COLO829 (cell line): ENCODE measurements at regions not wholly inside any gene's neighbourhood (a gene's known extent, or its start where the extent isn't known, plus 50 kb on each side); places are given as distances from the start of the nearest gene placed in this dataset.
"Not testable (repeated sequence)": the region's sequence is repeated elsewhere in the genome, so short reads cannot be mapped to it uniquely, and the experiment has no call there.

ENCODE experiments used
- DNase-seq: peaks from one replicate; pipeline ENCODE4 v3.0.0; 2012; ENCODE audit warnings: low spot score

DNA sequence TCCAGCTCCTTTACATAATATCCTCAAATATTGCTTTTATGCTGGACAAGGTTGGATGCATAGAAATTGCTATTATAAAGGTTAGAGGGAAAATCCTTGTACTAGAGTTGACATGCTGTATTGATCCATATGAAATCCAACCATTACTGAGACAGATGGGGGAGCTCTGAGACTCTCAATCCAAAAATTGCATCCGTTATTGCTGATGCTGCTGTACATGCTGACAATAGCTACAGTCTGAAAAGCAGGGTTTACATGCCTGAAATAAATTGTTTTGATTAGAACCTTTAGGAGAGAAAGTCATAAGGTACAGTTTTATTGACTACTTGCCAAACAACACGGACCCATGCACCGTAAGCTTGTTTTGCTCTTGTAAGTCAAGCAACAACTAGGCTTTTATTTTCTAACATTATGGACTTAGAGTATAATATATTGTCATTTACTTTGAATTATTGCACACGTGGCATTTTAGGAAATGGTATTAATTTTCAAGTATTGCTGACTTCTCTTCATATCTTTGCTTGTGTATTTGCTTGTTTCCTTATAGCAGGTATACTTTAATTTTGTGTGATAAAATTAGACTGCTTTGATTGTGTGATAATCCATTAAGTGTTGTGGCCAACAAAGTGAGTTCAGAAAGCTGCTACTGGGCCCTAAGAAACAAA is 1365.2 kb downstream of the STIM2 start:
- no peak for DNase-seq

DNA sequence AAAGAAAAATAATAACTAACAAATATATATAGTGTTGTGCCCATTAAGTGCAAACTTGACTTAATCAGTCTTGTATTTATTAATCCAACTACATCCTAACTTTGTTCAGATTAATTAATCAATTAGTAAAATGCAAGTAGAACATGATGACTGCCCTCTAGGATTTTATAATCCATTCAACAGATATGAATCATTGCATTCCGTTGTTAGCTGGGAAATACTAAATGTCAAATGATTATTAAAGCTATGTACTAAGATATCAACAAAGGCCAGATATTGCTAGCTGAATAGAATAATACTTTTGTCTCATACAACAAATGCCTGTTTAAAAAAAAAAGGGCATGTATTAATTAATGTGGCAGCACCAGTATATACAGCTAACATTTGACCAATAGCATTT is 1366.3 kb downstream of the STIM2 start:
- no peak for DNase-seq

DNA sequence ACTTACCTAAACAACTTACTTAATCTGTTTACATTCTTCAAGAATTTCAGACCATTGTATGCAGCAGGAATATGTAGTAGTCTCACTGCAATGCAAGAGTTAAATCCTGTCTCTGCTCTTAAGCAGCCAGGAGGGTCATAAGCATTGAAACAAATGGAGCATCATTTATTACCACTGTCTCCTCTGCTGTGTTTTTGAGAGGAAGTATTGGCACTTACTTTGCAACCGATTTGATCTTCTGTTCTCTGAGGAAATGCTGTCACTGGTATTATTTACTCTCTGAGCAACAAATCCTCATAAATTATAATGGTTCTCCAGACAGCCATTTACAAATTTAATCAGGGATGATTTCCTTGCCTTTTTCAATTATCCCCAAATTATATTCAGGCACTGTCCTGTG is 1367.1 kb downstream of the STIM2 start:
- no peak for DNase-seq

DNA sequence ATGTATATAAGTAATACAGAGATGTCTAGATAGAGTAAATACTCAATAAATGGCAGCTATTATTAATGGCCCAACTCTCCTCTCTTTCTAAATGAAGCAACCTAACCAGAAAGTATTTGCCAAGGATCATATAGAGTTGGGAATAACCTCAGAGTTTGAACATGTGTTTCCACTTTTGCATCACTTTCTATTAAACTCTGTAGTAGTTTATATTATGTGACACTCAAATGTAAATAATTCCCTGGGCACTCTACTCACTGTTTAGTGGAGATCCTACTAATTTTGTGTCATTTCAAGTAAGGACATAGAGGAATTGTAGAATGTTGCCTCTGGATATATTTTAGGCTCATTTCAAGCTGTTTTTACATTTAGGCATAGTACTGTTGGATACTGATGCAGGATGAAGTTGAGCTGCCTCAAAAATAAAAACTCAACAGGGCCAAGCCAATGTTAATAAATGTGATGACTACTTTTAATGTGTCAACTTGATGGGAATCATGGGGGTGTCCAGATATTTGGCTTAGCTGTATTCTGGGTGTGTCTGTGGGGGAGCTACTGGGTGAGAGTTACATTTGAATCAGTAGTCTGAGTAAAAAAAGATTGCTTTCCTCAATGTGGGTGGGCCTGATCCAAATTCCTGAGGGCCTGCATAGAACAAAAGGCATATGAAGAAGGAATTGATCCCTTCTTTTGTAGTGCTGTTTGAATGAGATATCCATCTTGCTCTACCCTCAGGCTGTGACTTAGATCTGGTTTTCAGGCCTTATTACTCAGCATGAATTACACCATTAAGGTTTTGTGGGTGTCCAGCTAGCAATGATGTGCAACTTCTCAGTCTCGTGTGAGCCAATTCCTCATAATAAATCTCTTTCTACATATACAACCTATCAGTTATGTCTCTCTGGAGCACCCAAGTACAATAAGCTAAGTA is 1368.2 kb downstream of the STIM2 start:
- DNase-seq, result no peak

DNA sequence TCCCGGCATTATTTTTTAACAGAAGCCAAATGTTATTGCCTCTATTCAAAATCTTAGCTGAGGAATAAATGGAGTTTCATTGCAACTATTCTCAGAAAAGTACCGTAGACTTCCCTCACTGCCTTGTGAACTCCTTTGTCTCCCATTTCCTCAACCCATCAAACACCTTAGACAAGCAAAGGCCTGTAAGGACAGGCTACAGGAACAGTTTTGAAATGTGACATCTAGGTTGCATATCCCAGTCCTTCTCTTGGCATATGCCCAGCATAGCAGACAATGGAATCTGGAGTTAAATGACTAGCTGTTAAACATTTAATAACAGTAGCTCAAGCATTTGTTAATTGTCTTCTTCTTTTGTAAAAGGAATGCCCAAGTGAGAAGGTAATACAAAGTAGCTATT is 1371.7 kb downstream of the STIM2 start:
- no peak for DNase-seq

DNA sequence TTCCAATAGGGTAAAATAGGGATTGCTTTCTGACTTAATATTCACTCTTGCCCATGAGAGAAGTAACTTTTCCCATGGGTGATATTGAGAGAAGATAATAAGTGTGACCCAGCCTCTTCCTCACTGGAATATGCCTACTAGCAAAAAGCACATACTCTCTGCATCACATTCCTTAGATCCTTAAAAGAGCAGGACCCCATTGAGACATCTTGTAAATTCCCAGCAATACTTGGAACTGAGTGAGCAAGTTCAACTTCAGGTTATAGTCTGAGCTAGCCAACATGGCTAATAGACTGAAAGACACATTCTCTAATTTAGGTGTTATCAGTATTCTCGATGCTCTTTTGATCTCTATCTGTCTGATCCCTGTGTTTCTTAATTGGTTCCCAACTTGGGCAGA is 1372.3 kb downstream of the STIM2 start:
- DNase-seq, result no peak

DNA sequence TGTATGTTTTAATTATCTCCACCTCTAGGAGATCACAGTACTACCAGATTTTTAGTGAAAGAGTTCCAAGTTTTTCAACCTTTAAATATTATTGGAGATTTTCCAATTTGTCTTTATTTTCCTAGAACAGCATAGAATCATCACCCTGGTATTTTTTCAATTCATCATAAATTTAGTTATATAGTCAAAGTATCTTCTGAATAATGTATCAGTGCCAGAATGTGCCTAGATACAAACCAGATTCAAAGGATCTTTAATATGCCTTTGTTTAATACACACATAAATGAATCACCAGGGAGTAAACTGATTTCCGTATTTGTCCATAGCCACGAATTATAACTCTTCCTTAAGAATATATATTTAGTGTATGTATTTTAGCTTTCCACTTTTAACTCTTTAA is 1373.1 kb downstream of the STIM2 start:
- no peak for DNase-seq

DNA sequence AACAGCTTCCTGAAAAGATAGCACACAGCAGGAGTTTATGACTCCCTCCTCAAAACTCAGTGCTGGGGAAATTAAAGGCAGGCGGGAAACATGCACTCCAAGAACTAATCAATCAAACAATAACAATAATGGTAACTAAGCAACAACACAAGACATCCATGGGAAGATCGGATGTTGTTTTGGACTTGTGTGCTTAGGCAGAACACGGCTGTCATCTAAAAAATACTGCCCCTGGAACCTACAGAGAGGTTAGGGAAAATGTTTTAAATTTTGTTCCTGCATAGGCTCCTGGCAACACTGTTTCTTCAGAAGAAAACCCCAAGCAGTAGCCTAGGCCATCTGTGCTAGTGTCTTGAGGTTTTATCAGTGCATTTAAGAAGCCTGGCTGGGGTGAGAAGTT is 1378.2 kb downstream of the STIM2 start:
- DNase-seq, result no peak

DNA sequence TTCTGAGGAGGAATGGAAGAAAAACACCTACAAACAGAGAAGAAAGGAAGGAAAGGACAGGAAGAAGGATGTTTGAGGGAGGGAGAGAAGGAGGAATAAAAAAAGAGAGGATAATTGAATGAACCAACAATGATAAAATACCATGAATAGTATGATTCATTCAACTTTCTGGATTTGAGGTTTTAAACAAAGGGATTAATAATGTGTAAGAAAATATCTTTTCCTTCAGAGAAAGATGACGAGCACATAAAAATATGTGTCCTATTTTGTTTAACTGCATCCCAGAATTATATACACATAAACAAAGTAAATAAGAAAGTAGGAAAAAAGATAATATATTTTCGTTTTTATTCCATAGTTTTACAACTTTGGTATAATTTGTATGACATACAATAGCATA is 1380.4 kb downstream of the STIM2 start:
- no peak for DNase-seq

DNA sequence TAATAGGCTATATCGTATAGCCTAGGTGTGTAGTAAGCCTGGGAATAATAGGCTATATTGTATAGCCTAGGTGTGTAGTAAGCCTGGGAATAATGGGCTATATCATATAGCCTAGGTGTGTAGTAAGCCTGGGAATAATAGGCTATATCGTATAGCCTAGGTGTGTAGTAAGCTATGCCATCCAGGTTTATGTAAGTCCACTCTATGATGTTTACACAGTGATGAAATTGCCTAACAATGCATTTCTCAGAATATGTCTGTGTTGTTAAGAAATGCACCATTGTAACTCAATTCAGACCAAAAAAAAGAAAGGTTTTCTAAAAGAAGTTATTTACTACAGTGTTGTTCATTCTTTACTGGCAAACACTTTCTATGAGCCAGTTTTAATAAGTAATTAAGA is 1387.2 kb downstream of the STIM2 start:
- no peak for DNase-seq

DNA sequence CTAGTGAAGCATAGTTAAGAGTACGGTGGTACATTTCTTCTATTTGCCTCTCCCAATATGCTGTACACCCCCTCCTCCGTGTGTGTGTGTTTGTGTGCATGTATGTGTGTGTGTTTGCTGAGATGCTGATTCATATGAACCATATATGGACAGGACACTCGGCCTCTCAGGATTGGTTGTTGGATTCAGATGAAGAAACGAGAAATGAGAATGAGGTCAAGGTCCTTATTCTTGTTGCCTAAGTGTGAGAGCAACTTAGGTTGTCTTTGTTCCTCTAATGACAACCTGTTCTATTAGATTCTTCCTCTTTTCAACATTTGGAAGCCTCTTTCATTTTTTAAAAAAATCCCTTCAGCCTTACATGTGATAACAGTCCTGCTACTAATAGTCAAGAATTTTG is 1387.6 kb downstream of the STIM2 start:
- DNase-seq, result no peak

DNA sequence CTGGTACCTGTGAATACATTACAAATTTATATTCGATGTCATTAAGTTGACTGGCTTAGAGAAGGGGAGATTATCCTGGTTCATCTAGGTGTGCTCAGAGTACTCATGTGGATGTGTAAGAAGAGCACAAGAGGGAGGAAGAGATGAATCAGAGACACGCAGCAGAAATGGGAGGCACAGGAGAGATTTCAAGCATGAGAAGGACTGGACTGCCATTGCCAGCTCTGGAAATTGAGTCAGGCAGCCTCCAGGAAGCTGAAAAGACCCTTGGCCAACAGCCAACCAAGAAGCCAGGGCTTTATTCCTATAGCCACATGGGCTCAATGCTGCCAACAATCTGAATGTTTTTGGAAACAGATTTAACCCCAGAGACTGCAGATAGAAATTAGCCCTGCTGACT is 1390.0 kb downstream of the STIM2 start:
- DNase-seq, result no peak

DNA sequence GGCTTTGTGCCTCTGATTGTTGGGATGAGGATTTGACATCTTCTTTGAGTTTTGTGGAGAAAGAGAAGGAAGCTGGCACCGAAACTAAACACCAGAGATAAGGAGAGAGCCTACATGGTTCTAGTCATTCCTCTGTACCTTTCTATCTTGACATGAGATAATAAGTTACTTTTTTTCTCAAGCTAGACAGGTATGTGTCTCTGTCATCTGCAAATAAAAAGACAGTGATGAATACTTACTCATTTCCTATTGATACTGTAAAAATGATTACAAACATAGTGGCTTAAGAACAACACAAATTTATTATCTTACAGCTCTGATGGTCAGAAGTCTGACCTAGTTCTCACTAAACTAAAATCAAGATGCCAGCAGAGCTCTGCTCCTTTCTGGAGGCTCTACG is 1391.2 kb downstream of the STIM2 start:
- DNase-seq, result no peak

DNA sequence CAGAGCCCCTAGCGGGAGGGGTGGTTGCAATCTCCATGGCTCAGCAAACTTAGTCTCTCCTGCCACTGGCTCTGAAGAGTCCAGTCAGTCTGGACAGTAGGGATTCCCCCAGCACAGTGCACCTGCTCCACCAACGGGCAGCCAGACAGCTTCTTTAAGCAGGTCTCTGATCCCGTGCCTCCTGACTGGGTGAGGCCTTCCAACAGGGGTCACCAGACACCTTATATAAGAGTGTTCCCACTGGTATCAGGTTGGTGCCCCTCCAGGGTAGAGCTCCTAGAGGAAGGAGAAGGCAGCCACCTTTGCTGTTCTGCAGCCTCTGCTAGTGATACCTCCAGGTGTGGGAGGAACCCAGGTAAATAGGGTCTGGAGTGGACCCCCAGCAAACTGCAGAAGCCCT is 1393.4 kb downstream of the STIM2 start:
- DNase-seq, result no peak

DNA sequence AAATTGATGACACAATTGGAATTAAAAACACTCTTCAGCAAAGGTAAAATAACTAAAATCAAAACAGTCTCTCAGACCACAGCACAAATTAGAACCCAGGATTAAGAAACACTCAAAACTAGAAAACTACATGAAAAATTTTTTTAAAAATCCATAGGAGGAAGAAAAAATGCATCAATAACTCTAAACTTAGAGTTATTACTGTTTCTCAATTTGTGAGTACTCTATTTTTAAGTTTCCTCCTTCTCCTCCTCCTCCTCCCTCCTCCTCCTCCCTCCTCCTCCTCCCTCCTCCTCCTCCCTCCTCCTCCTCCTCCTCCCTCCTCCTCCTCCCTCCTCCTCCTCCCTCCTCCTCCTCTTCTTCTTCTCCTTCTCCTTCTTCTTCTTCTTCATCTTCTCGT is 1395.7 kb downstream of the STIM2 start:
- no peak for DNase-seq

DNA sequence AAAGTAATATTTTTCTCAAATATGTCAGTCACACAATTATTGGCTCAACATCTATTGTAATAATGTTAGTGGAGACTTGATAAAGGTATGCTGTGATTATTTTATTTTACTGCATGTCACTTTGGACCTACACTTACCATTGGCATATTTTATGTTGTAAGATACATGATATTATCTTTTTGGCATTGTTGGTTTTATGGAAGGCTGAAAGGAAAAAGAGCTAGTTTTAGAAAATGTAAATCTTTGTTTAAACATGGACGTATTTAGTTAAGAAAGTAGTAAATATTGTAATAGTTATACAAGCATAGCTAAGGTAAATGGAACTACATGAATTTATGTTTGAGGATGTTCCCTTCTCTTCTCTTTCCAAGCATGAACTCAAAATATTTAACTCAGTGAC is 1399.3 kb downstream of the STIM2 start:
- no peak for DNase-seq

DNA sequence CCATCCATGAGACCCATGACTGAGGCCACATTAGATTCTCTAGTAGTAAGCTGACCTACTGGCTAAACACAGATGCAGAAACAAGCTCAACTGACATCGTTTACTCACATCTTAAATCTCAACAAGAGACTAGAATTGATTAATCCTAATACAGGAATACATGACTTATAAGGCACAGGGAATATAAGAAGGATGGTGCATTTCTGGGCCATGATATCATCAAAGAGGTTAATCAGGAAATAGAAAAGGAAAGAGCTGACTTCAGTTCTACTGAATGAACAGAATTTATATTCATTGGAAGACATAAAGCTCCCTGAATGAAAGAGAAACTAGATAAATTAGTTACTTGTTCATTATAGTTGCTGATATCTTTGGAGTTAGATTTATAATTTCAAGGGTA is 1406.5 kb downstream of the STIM2 start:
- DNase-seq, result peak; percentile 9

DNA sequence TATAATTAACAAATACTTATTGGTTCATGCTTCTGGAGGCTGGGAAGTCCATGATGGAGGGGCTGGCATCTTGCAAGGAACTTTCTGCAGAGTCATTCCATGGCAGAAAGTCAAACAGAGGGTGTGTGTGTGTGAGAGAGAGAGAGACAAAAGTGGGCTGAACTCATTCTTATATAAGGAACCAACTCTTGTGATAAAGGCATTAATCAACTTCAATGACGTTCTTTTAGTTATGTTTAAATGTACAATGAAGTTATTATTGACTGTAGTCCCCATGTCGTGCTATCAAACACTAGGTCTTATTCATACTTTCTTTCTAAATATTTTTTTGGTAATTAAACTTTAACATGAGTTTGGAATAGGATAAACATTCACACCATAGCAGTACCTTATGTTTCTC is 1408.8 kb downstream of the STIM2 start:
- peak; percentile 19 for DNase-seq

DNA sequence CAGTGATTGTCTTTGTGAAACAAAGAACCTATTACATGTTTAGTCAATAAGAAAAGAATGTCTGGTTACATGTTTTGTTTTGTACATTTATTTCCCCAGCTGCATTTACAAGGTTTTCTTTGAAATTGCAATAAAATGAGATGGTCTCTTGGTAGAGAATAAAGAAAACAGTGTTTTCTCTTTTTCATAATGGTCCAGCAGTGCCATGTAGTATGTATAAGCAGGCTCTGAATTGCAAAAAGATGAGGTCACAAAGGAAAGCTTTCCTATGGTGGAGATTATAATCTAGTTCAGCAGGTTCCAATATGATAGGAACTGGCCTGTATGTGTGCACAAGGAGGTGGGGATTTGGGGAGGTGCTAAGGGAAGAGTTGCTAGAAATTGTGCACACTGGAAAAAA is 1417.3 kb downstream of the STIM2 start:
- DNase-seq, result peak; percentile 58

DNA sequence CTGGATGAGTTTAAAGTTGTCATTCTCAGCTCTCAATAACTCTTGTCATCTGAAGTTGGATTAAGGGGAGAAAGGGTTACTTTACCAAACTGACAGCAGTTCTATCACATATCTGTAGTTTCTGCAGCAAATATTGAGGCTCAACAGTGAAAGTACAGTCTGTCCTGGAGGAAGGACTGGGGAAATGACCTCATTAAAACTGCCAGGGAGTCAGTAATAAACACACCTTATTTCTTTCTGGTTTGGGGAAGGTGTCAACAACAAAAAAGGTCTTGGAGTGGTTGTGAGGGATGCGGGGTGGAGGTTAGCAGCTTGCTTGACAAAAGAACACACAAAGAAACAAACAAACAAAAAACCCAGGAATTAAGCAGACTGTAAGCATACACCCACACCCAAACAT is 1418.0 kb downstream of the STIM2 start:
- DNase-seq, result no peak

DNA sequence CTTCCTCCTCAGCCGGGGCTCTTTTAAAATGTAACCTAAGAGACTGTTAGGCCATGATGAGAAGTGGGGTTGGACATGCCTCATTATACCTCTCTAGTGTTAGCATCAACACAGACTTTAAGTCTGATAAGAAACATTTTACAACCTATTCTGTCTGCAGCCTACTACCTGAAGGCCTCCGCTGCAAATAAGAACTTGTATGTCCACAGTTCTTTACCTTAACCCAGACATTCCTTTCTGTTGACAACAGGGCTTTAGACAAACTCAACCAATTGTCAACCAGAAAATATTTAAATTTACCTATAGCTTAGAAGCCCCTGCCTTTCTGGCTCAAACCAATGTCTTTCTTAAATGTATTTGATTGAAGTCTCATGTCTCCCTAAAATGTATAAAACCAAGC is 1418.6 kb downstream of the STIM2 start:
- DNase-seq, result no peak

DNA sequence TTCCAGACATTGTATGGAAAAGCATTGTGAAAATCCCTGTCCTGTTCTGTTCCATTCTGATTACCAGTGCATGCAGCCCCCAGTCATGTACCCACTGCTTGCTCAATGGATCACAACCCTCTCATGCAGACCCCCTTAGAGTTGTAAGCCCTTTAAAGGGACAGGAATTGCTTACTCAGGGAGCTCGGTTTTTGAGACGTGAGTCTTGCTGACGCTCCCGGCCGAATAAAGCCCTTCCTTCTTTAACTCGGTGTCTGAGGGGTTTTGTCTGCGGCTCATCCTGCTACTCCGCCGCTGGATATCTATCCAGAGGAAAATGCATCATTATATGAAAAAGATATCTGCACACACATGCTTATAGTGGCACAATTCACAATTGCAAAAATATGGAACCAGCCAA is 1425.6 kb downstream of the STIM2 start:
- not testable (repeated sequence) for DNase-seq

DNA sequence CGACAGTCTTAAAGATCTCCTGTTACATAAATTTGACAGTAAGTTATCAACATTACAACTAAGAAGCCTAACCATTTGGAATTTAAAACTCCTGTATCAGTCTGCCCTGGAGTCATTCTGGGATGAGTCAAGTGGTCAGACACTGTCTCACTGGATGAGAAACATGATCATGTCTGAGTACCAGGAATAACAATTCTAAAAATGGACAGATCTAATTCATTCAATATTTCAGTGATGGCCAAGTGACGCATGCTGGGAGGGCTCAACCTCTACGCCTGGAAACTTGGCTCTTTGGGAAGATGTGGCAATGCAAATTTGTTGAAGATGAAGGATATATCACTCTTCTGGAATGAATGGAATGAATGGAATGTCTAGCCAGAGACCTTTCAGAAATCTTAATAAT is 1427.2 kb downstream of the STIM2 start:
- peak; percentile 28 for DNase-seq

DNA sequence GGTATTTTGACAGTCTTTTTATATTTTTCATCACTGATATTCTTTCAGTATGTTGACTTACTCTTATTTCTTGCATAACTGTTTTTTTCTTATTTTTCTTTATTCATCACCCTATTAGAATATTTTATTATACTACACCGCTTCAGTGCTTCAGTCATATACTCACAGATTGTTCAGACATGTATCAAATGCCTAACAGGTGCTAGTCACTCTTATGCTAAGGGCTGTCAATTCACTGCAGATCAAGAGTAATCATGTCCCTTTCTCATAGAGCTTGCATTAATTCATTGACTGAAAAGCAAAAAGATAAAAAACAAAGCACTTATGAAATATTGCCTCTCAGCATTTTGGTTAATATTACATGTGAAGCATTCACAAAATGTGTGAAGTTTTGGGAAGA is 1435.6 kb downstream of the STIM2 start:
- DNase-seq, result no peak
